GM23248 (cell line): ENCODE measurements at regions not wholly inside any gene's neighbourhood (a gene's known extent, or its start where the extent isn't known, plus 50 kb on each side); places are given as distances from the start of the nearest gene placed in this dataset.

Source experiments
- DNase-seq: peaks from one replicate; pipeline ENCODE4 v3.0.0-alpha.2; 2015
- H2AFZ ChIP-seq: fragments of 200-600 bp; sonication (generic); 2 replicates; pipeline ENCODE4 v1.6.1; 2016; ENCODE audit warnings: antibody characterized with exemption
- H3F3A ChIP-seq: fragments of 200-600 bp; sonication (generic); 2 replicates; pipeline ENCODE4 v1.6.1; 2016; ENCODE audit warnings: mild to moderate bottlenecking, antibody characterized with exemption, mixed run types; ENCODE audit not compliant: insufficient read depth
- H3K27ac ChIP-seq: fragments of 200-600 bp; sonication (generic); 2 replicates; pipeline ENCODE4 v1.5.1; 2016; ENCODE audit warnings: mild to moderate bottlenecking
- H3K27me3 ChIP-seq: fragments of 200-600 bp; sonication (generic); replicated peaks from 2 replicates; pipeline ENCODE4 v1.6.1; 2016; ENCODE audit warnings: mild to moderate bottlenecking; ENCODE audit not compliant: insufficient read depth
- H3K36me3 ChIP-seq: fragments of 200-600 bp; sonication (generic); 2 replicates; pipeline ENCODE4 v1.6.1; 2016; ENCODE audit warnings: low read depth, mild to moderate bottlenecking
- H3K4me1 ChIP-seq: fragments of 200-600 bp; sonication (generic); 2 replicates; pipeline ENCODE4 v1.6.1; 2016; ENCODE audit warnings: mild to moderate bottlenecking; ENCODE audit not compliant: insufficient read depth
- H3K4me2 ChIP-seq: fragments of 200-600 bp; sonication (generic); one replicate; pipeline ENCODE4 v1.6.1; 2016; ENCODE audit warnings: mild to moderate bottlenecking; ENCODE audit not compliant: unreplicated experiment
- H3K4me3 ChIP-seq: fragments of 200-600 bp; sonication (generic); 2 replicates; pipeline ENCODE4 v1.5.1; 2016; ENCODE audit warnings: mild to moderate bottlenecking
- H3K79me2 ChIP-seq: fragments of 200-600 bp; sonication (generic); 2 replicates; pipeline ENCODE4 v1.6.1; 2016; ENCODE audit warnings: mild to moderate bottlenecking; ENCODE audit not compliant: insufficient read depth
- H3K9ac ChIP-seq: fragments of 200-600 bp; sonication (generic); 2 replicates; pipeline ENCODE4 v1.6.1; 2016; ENCODE audit warnings: mild to moderate bottlenecking
- H3K9me2 ChIP-seq: fragments of 200-600 bp; sonication (generic); 2 replicates; pipeline ENCODE4 v1.6.1; 2016; ENCODE audit warnings: mixed run types, mild to moderate bottlenecking, moderate library complexity; ENCODE audit not compliant: insufficient read depth
- H3K9me3 ChIP-seq: fragments of 200-600 bp; sonication (generic); one replicate; pipeline ENCODE4 v1.6.1; 2017; ENCODE audit warnings: low read depth
- H4K20me1 ChIP-seq: fragments of 200-600 bp; sonication (generic); 2 replicates; pipeline ENCODE4 v1.6.0; 2016; ENCODE audit not compliant: insufficient read depth
- EZH2 ChIP-seq: fragments of 200-600 bp; sonication (generic); IDR thresholded peaks from 2 replicates; pipeline ENCODE4 v1.6.1; 2018; ENCODE audit warnings: antibody characterized with exemption, mild to moderate bottlenecking; ENCODE audit not compliant: insufficient read depth, poor library complexity, severe bottlenecking
- EZH2phosphoT487 ChIP-seq: fragments of 200-600 bp; sonication (generic); IDR thresholded peaks from 2 replicates; pipeline ENCODE4 v1.6.1; 2018; ENCODE audit warnings: antibody characterized with exemption, moderate library complexity, mild to moderate bottlenecking, low read depth; ENCODE audit not compliant: insufficient read depth
- WGBS, 2 experiments: methylation state at CpG; one replicate each; pipeline ENCODE4 v1.1.6; 2015 to 2017; ENCODE audit warnings: low lambda C conversion rate in 2 of 2, low coverage in 1 of 2; ENCODE audit errors: missing lambda C conversion rate in 2 of 2; 5-methylcytosine and 5-hydroxymethylcytosine counted together
- in situ Hi-C: fragments of 300-500 bp; cut with MboI; formaldehyde crosslinking; loops from 2 replicates; pipeline ENCODE4 v1.15.0; 2020

DNA sequence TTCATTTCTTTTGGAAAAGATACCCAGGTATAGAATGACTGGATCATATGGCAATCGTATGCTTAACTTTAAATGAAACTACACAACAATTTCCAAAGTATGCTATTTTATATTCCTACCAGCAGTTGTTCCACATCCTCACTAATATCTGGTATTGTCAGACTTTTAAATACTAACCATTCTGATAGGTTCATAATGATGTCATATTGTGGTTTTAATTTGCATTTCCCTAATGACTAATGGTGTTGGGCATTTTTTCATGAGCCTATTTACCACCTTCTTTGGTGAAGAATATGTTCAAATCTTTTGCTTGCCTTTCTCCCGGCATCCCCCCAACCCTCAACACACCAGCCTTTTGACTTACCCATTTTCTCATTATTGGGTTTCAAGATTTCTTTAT lies 96.2 kb upstream of the HMGN3 start:
- Histone ChIP-seq H3K79me2 (no peaks in the 10 kb centered on the region), H3F3A (no peaks in the 10 kb centered on the region), H3K36me3 (no peaks in the 10 kb centered on the region), H3K9me2 (no peaks in the 10 kb centered on the region), H3K27me3 (no peaks in the 10 kb centered on the region), H3K4me3 (no peak overlapping the region), H3K4me1 (peaks cover 9% of the 10 kb centered on the region; the same call in 1 of the 2 replicates), H2AFZ (no peak overlapping the region), H3K27ac (no peak overlapping the region), H3K9me3 (no peaks in the 10 kb centered on the region), H4K20me1 (no peaks in the 10 kb centered on the region), H3K4me2 (no peak overlapping the region), H3K9ac (no peak overlapping the region)
- peak; percentile 11 for DNase-seq
- 83 to 90% methylated on average over 2 of the region's 2 CpGs for WGBS, 2 experiments
- TF ChIP-seq EZH2phosphoT487 (no peak), EZH2 (no peak)
- in situ Hi-C loops: no loop called here

DNA sequence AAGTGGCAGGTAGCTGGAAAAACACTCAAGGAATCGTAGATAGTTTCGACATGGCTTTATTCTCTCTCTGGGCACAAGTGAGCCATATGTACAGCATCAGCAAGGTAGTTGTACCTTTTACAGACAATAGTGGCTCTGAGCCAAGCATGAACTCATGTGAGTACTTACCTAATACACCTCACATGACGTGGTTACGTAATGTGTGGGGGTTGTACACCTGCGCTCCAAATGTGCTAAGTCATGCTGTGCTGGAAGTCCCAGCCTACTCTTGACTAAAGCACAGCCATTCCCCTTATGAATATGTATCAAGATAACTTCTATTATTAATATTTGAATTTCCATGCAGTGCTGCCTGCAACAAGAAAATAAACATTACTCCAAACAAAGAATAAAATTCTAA lies 78.8 kb upstream of the HMGN3 start:
- TF ChIP-seq EZH2phosphoT487 (no peak), EZH2 (no peak)
- Histone ChIP-seq H3K79me2 (no peaks in the 10 kb centered on the region), H2AFZ (no peak overlapping the region), H3K9ac (no peak overlapping the region), H3K27me3 (no peaks in the 10 kb centered on the region), H3F3A (no peaks in the 10 kb centered on the region), H3K9me3 (no peaks in the 10 kb centered on the region), H3K4me2 (no peak overlapping the region), H3K27ac (no peak overlapping the region), H3K4me1 (no peaks in the 10 kb centered on the region), H3K9me2 (no peaks in the 10 kb centered on the region), H3K4me3 (no peak overlapping the region), H3K36me3 (no peaks in the 10 kb centered on the region), H4K20me1 (no peaks in the 10 kb centered on the region)
- no peak for DNase-seq
- in situ Hi-C loops: no loop called here
- WGBS, 2 experiments: 86 to 88% methylated on average over 5 of the region's 5 CpGs

DNA sequence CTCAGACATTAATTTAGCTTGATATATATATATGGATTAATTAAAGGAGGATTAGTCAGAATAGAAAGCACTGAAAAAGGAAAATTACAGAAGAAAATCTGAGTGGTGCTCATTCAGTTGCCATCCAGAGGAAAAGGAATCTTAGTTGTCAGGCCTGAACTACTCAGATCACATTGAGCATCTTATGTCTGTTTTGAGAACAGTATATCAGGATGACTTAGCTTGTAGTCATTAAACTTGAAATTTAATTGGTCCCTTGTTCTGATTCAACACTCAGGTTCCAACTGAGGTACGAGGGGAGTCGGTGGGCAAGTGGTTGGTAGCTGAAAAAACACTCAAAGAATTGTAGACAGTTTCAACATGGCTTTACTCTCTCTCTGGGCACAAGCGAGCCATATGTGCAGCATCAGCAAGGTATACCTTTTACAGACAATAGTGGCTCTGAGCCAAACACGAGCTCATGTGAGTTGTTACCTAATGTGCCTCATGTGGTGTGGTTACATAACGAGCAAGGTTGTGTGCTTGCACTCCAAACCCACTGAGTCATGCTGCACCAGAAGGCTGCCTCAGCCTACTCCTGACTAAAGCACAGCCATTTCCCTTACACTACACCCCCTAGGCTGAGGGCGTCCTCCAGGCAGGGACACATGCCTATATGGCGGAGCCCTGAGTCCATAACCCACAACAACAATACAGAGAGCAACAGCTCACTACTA lies 73.0 kb upstream of the HMGN3 start:
- Histone ChIP-seq H3K27ac (no peak overlapping the region), H3K79me2 (no peaks in the 10 kb centered on the region), H3K4me2 (no peak overlapping the region), H2AFZ (no peak overlapping the region), H3F3A (no peaks in the 10 kb centered on the region), H3K9me2 (no peaks in the 10 kb centered on the region), H3K4me3 (no peak overlapping the region), H3K9me3 (no peaks in the 10 kb centered on the region), H4K20me1 (no peaks in the 10 kb centered on the region), H3K9ac (no peak overlapping the region), H3K27me3 (no peaks in the 10 kb centered on the region), H3K4me1 (no peaks in the 10 kb centered on the region), H3K36me3 (no peaks in the 10 kb centered on the region)
- no peak for DNase-seq
- in situ Hi-C loops: no loop called here
- WGBS, 2 experiments: 49 to 53% methylated on average over 7 of the region's 7 CpGs
- no peak for TF ChIP-seq EZH2phosphoT487
- no peak for TF ChIP-seq EZH2

DNA sequence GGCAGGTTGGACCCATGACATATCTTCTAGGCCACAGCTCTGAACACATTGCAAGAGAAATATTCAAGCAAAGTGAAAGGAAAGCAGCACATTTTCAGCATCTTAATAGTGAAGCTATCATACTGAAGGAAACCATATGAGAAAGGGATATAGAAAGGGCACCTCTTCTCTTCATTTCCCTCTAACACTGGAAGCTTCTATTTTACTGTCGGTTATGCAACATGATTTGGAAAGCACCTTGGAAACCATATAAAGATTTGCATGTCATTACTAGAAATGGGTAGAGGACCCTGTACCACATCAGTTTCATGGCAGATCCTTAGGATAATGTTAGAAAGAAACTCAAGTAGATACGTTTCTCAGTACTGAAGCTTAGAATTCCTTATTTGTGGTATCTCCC lies 70.5 kb upstream of the HMGN3 start:
- H3K9ac ChIP-seq: no peak overlapping the region
- DNase-seq: no peak
- no peaks in the 10 kb centered on the region for H3K27me3 ChIP-seq
- no peak overlapping the region for H3K4me3 ChIP-seq
- no peaks in the 10 kb centered on the region for H3K4me1 ChIP-seq
- H3K4me2 ChIP-seq: no peak overlapping the region
- WGBS, 2 experiments: 69 to 78% methylated on average over 2 of the region's 2 CpGs
- H3F3A ChIP-seq: no peaks in the 10 kb centered on the region
- no peaks in the 10 kb centered on the region for H3K36me3 ChIP-seq
- TF ChIP-seq EZH2phosphoT487: no peak
- TF ChIP-seq EZH2: no peak
- no peaks in the 10 kb centered on the region for H3K79me2 ChIP-seq
- no peak overlapping the region for H2AFZ ChIP-seq
- no peak overlapping the region for H3K27ac ChIP-seq
- in situ Hi-C loops: no loop called here
- H3K9me3 ChIP-seq: no peaks in the 10 kb centered on the region
- no peaks in the 10 kb centered on the region for H3K9me2 ChIP-seq
- no peaks in the 10 kb centered on the region for H4K20me1 ChIP-seq

DNA sequence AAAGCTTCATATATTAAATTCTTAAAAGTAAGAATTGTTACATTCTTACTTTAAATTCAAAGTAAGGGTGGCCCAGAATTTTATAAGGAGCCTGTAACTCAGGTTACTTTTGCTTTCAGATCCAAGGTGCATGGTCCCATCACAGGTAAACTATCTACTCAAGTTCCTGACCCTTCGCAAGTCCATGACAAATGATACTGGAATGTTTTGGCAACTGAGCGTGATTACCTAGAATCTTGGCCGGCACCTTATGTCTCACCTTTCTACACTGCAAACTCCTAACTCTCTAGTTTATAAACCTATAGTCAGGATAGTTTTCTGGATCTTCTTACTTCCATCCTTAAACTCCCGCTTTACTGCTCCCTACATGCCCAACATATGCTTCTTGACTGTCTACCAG lies 67.9 kb upstream of the HMGN3 start:
- no peak for TF ChIP-seq EZH2
- TF ChIP-seq EZH2phosphoT487: no peak
- Histone ChIP-seq H3K9me2 (no peaks in the 10 kb centered on the region), H3K9me3 (no peaks in the 10 kb centered on the region), H4K20me1 (no peaks in the 10 kb centered on the region), H3K79me2 (no peaks in the 10 kb centered on the region), H3F3A (no peaks in the 10 kb centered on the region), H3K4me2 (no peak overlapping the region), H3K36me3 (no peaks in the 10 kb centered on the region), H3K27me3 (no peaks in the 10 kb centered on the region), H2AFZ (no peak overlapping the region), H3K4me3 (no peak overlapping the region), H3K9ac (no peak overlapping the region), H3K4me1 (no peaks in the 10 kb centered on the region), H3K27ac (no peak overlapping the region)
- WGBS, 2 experiments: 83 to 93% methylated on average over 4 of the region's 4 CpGs
- DNase-seq: no peak
- in situ Hi-C loops: no loop called here
